ENCODE measurements at regions not wholly inside any gene's neighbourhood (a gene's known extent, or its start where the extent isn't known, plus 50 kb on each side); places are given as distances from the start of the nearest gene placed in this dataset.

- DNase-seq (ENCODE audit: low spot score): no peak
- no peaks in the 10 kb centered on the region for H3K4me1 Mint-ChIP-seq (ENCODE audit: unreplicated experiment)
- H3K9me3 Mint-ChIP-seq (ENCODE audit: unreplicated experiment): no peaks in the 10 kb centered on the region
- H3K27me3 Mint-ChIP-seq (ENCODE audit: unreplicated experiment): no peaks in the 10 kb centered on the region
- H3K4me3 Mint-ChIP-seq (ENCODE audit: unreplicated experiment): no peak overlapping the region
- no peak overlapping the region for H3K27ac Mint-ChIP-seq (ENCODE audit: unreplicated experiment)
- H3K36me3 Mint-ChIP-seq (ENCODE audit: low read depth, unreplicated experiment): no peaks in the 10 kb centered on the region
- TF ChIP-seq, protein P1, sequence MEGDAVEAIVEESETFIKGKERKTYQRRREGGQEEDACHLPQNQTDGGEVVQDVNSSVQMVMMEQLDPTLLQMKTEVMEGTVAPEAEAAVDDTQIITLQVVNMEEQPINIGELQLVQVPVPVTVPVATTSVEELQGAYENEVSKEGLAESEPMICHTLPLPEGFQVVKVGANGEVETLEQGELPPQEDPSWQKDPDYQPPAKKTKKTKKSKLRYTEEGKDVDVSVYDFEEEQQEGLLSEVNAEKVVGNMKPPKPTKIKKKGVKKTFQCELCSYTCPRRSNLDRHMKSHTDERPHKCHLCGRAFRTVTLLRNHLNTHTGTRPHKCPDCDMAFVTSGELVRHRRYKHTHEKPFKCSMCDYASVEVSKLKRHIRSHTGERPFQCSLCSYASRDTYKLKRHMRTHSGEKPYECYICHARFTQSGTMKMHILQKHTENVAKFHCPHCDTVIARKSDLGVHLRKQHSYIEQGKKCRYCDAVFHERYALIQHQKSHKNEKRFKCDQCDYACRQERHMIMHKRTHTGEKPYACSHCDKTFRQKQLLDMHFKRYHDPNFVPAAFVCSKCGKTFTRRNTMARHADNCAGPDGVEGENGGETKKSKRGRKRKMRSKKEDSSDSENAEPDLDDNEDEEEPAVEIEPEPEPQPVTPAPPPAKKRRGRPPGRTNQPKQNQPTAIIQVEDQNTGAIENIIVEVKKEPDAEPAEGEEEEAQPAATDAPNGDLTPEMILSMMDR (IDR thresholded peaks at IDR 0.05; ENCODE audit: unreplicated experiment): no peak
Measured at GRCh38 chr15:36335224-36335623, 244.2 kb upstream of the CDIN1 start.

GRCh38 chr15:36335659-36336058, 243.8 kb upstream of the CDIN1 start:
- H3K27ac Mint-ChIP-seq (ENCODE audit: unreplicated experiment): no peak overlapping the region
- H3K4me3 Mint-ChIP-seq (ENCODE audit: unreplicated experiment): no peak overlapping the region
- H3K27me3 Mint-ChIP-seq (ENCODE audit: unreplicated experiment): no peaks in the 10 kb centered on the region
- no peaks in the 10 kb centered on the region for H3K4me1 Mint-ChIP-seq (ENCODE audit: unreplicated experiment)
- TF ChIP-seq, protein P1 (IDR thresholded peaks at IDR 0.05; ENCODE audit: unreplicated experiment): no peak
- H3K36me3 Mint-ChIP-seq (ENCODE audit: low read depth, unreplicated experiment): no peaks in the 10 kb centered on the region
- no peaks in the 10 kb centered on the region for H3K9me3 Mint-ChIP-seq (ENCODE audit: unreplicated experiment)
- no peak for DNase-seq (ENCODE audit: low spot score)

- TF ChIP-seq, protein P1 (IDR thresholded peaks at IDR 0.05; ENCODE audit: unreplicated experiment): no peak
- Mint-ChIP-seq H3K27me3 (ENCODE audit: unreplicated experiment) (no peaks in the 10 kb centered on the region), H3K4me3 (ENCODE audit: unreplicated experiment) (no peak overlapping the region), H3K4me1 (ENCODE audit: unreplicated experiment) (no peaks in the 10 kb centered on the region), H3K36me3 (ENCODE audit: low read depth, unreplicated experiment) (no peaks in the 10 kb centered on the region), H3K27ac (ENCODE audit: unreplicated experiment) (no peak overlapping the region), H3K9me3 (ENCODE audit: unreplicated experiment) (no peaks in the 10 kb centered on the region)
- no peak for DNase-seq (ENCODE audit: low spot score)
Measured at GRCh38 chr15:36344887-36345286, 234.5 kb upstream of the CDIN1 start.

DNA sequence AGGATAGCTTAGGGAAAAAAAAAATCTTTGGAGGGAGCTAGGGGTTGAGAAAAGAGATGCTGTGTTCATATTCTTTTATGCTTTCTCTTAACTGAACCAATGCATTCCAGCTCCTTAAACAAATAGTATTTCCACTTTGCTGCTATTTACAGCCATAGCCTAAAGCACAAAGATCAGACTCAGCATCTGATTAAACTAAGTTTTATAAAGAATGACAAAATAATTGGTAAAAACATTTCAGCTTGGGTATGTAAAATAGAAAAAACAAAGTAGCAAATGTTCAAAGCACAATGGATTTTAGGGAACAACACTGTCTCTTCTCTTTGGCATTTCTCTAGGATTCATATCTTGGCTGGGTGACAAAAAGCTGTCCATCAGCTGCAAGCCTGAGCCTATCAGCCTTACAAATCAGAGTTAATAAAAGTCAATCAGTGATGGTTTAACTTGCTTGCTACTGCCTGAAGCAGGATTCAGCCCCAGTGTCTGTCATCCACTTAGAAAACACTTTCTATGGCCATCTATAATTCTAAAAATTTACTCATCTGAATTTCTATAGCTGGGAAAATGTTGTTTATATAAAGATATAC, 232.1 kb upstream of the CDIN1 start:
- H3K36me3 Mint-ChIP-seq (ENCODE audit: low read depth, unreplicated experiment): no peaks in the 10 kb centered on the region
- DNase-seq (ENCODE audit: low spot score): no peak
- no peaks in the 10 kb centered on the region for H3K4me1 Mint-ChIP-seq (ENCODE audit: unreplicated experiment)

DNA sequence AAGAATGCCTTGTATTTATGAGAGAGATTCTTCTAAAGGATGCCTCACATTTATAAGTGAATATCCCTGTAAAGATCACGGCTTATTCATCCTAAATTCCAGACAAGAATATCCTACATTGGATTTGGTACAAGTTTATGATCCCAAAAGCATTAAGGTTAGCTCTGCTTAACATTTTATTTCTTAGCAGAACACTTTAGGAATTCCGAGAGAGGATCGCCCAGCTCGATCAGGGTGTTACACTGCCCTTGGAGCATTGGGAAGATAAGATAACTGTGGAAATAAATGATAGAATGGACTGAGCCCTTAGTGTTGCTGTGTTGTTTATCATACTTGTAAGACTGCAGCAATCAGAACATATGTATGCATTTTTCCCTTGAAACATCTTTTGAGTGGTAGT, 223.0 kb upstream of the CDIN1 start:
- Mint-ChIP-seq H3K4me1 (ENCODE audit: unreplicated experiment) (peaks cover 3% of the 10 kb centered on the region), H3K4me3 (ENCODE audit: unreplicated experiment) (no peak overlapping the region), H3K36me3 (ENCODE audit: low read depth, unreplicated experiment) (no peaks in the 10 kb centered on the region), H3K27me3 (ENCODE audit: unreplicated experiment) (no peaks in the 10 kb centered on the region), H3K9me3 (ENCODE audit: unreplicated experiment) (no peaks in the 10 kb centered on the region), H3K27ac (ENCODE audit: unreplicated experiment) (no peak overlapping the region)
- TF ChIP-seq, protein P1 (IDR thresholded peaks at IDR 0.05; ENCODE audit: unreplicated experiment): no peak
- DNase-seq (ENCODE audit: low spot score): no peak

More for the DNA sequence above, 232.1 kb upstream of the CDIN1 start:
- Mint-ChIP-seq H3K27ac (ENCODE audit: unreplicated experiment) (no peak overlapping the region), H3K9me3 (ENCODE audit: unreplicated experiment) (no peaks in the 10 kb centered on the region), H3K4me3 (ENCODE audit: unreplicated experiment) (no peak overlapping the region), H3K27me3 (ENCODE audit: unreplicated experiment) (no peaks in the 10 kb centered on the region)
- TF ChIP-seq, protein P1 (IDR thresholded peaks at IDR 0.05; ENCODE audit: unreplicated experiment): no peak
